MCF 10A (cell line): ENCODE measurements at regions not wholly inside any gene's neighbourhood (a gene's known extent, or its start where the extent isn't known, plus 50 kb on each side); places are given as distances from the start of the nearest gene placed in this dataset.
"Not testable (repeated sequence)": the region's sequence is repeated elsewhere in the genome, so short reads cannot be mapped to it uniquely, and the experiment has no call there.

Experiments
- BruUV-seq: library from RNA; stranded (reverse); fragments of 400-500 nt; replicated peaks from 2 replicates; lab custom pipeline; 2021; lab: Mats Ljungman, UMichigan
- CTCF ChIA-PET: fragments of 300-600 bp; sonication (Branson Sonifier 250); formaldehyde crosslinking; extraction: SDS; loops from one replicate; lab custom pipeline; 2021; ENCODE audit warnings: antibody characterized with exemption, inconsistent platforms; lab: Yijun Ruan, JAX
- POLR2A ChIA-PET: fragments of 300-600, 350-650 bp; sonication (Branson Sonifier 250); formaldehyde crosslinking; extraction: SDS; loops from one replicate; lab custom pipeline; 2020; ENCODE audit warnings: antibody characterized with exemption, inconsistent platforms; lab: Yijun Ruan, JAX
- DNase-seq: peaks from one replicate; pipeline ENCODE4 v3.0.0-alpha.2; 2018; ENCODE audit not compliant: unreplicated experiment
- H3K27ac Mint-ChIP-seq: one replicate; pipeline ENCODE4 v1.8.0; 2022; ENCODE audit warnings: mild to moderate bottlenecking, low read depth, mixed read lengths; ENCODE audit not compliant: unreplicated experiment
- H3K27me3 Mint-ChIP-seq: one replicate; pipeline ENCODE4 v1.8.0; 2022; ENCODE audit warnings: mixed read lengths; ENCODE audit not compliant: insufficient read depth, unreplicated experiment
- H3K36me3 Mint-ChIP-seq: one replicate; pipeline ENCODE4 v1.8.0; 2022; ENCODE audit warnings: mild to moderate bottlenecking, moderate library complexity, mixed read lengths; ENCODE audit not compliant: insufficient read depth, unreplicated experiment
- H3K4me1 Mint-ChIP-seq: one replicate; pipeline ENCODE4 v1.8.0; 2022; ENCODE audit warnings: mixed read lengths; ENCODE audit not compliant: insufficient read depth, unreplicated experiment
- H3K4me3 Mint-ChIP-seq: one replicate; pipeline ENCODE4 v1.8.0; 2022; ENCODE audit warnings: mild to moderate bottlenecking, moderate library complexity, mixed read lengths; ENCODE audit not compliant: unreplicated experiment
- H3K9me3 Mint-ChIP-seq: one replicate; pipeline ENCODE4 v1.8.0; 2022; ENCODE audit warnings: mixed read lengths; ENCODE audit not compliant: unreplicated experiment
- CTCF ChIP-seq: fragments of 200-600 bp; IDR thresholded peaks from one replicate; pipeline ENCODE4 v1.8.0; 2022; ENCODE audit warnings: antibody characterized with exemption, mild to moderate bottlenecking; ENCODE audit not compliant: unreplicated experiment
- intact Hi-C: fragments of 100-400 bp; cut with micrococcal nuclease; formaldehyde crosslinking; loops from 2 replicates; pipeline ENCODE4 v1.14.1; 2022

DNA sequence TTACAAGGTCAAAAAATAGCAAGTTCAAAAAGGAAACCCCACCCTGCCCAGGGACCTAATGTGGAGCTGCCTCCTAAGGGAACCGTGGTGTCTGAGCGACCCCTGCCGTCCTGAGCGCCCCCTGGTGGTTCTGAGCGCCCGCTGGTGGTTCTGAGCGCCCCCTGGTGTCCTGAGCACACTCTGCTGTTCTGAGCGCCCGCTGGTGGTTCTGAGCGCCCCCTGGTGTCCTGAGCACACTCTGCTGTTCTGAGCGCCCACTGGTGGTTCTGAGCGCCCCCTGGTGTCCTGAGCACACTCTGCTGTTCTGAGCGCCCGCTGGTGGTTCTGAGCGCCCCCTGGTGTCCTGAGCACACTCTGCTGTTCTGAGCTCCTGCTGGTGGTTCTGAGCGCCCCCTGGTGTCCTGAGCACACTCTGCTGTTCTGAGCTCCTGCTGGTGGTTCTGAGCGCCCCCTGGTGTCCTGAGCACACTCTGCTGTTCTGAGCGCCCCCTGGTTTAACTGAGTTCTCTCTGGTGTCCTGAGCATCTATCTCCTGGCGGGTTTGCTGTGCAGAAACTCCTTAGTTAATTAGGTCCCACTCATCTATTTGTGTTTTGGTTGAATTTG, 1137.5 kb downstream of the TMEM121 start:
- peak; percentile 44 for TF ChIP-seq CTCF
- H3K27ac Mint-ChIP-seq, DNase-seq, H3K36me3 Mint-ChIP-seq, H3K9me3 Mint-ChIP-seq, POLR2A ChIA-PET, H3K4me1 Mint-ChIP-seq, BruUV-seq, H3K4me3 Mint-ChIP-seq: not testable (repeated sequence)
- peaks cover 40% of the 10 kb centered on the region for H3K27me3 Mint-ChIP-seq
- CTCF ChIA-PET = interaction anchor here (0.6 to 2.2 kb wide), 6 partner anchors 16 to 135 kb away, joined by 3 to 5 read pairs (median 3); no protein-coding TSS in a partner anchor
- intact Hi-C loops = loop anchor here (10.0 kb wide), 1 partner anchor 61 kb away; no protein-coding TSS in a partner anchor

- no peak for DNase-seq
- CTCF ChIA-PET = interaction anchor here (0.6 kb wide), 1 partner anchor 13 kb away, joined by 3 read pairs; no protein-coding TSS in a partner anchor
- Mint-ChIP-seq H3K27me3 (peaks cover 59% of the 10 kb centered on the region), H3K9me3 (no peaks in the 10 kb centered on the region), H3K4me1 (no peaks in the 10 kb centered on the region), H3K27ac (no peak overlapping the region), H3K36me3 (no peaks in the 10 kb centered on the region), H3K4me3 (no peak overlapping the region)
- intact Hi-C loops = loop anchor here (10.0 kb wide), 1 partner anchor 59 kb away; no protein-coding TSS in a partner anchor
- no peak for TF ChIP-seq CTCF
- no TSS peak for BruUV-seq
- POLR2A ChIA-PET = no interaction called here
These were observed 1139.4 kb downstream of the TMEM121 start for GRCh38 chr14:106665814-106666213.

- CTCF ChIA-PET = interaction anchor here (1.9 kb wide), 1 partner anchor 12 kb away, joined by 6 read pairs; no protein-coding TSS in a partner anchor
- H3K27ac Mint-ChIP-seq = no peak overlapping the region
These were observed 1140.0 kb downstream of the TMEM121 start for GRCh38 chr14:106666341-106666740.

More at GRCh38 chr14:106666341-106666740, 1140.0 kb downstream of the TMEM121 start:
- intact Hi-C loops = loop anchor here (10.0 kb wide), 1 partner anchor 58 kb away; no protein-coding TSS in a partner anchor
- Mint-ChIP-seq H3K4me1 (no peaks in the 10 kb centered on the region), H3K36me3 (no peaks in the 10 kb centered on the region), H3K27me3 (peaks cover 60% of the 10 kb centered on the region), H3K4me3 (no peak overlapping the region), H3K9me3 (no peaks in the 10 kb centered on the region)
- POLR2A ChIA-PET = no interaction called here
- TF ChIP-seq CTCF = no peak
- DNase-seq = no peak
- BruUV-seq = no TSS peak
